Fibroblast of upper back skin (primary cell): ENCODE measurements at regions not wholly inside any gene's neighbourhood (a gene's known extent, or its start where the extent isn't known, plus 50 kb on each side); places are given as distances from the start of the nearest gene placed in this dataset.
A peak's percentile ranks its signal among the peaks of the same experiment; 100 is the strongest.

Source experiments
- DNase-seq: peaks from one replicate; pipeline ENCODE4 v3.0.0-alpha.2; 2013

DNA sequence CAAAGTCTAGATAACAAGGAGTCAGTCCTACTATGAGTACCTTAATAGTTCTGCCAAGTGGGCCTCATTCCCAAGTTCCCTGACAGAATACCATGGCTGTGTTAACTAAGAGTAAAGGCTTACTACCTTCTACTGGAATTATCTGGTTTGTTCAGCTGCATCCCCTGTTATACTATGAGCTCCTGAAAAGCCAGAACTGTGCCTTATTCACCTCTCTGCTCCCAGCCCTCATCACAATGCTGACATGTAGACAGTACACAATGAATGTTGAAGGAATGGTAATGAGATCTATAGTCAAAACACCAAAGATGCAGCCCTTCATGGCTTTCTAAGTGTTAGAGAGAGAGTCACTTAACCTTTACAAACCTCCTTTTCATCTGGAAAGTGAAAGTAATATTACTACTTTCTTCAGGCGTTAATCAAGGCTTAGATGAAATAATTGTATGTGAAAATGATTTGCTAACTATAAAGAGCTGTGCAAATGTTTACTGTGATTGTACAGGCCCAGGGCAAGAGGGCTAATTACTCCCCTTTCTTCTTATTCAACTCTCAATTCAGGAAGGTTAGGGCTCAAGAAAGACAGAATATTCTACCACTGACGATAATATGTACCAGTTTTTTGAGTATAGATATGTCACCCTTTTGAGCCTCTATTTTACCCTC lies 70.3 kb upstream of the MROH9 start:
- no peak for DNase-seq

DNA sequence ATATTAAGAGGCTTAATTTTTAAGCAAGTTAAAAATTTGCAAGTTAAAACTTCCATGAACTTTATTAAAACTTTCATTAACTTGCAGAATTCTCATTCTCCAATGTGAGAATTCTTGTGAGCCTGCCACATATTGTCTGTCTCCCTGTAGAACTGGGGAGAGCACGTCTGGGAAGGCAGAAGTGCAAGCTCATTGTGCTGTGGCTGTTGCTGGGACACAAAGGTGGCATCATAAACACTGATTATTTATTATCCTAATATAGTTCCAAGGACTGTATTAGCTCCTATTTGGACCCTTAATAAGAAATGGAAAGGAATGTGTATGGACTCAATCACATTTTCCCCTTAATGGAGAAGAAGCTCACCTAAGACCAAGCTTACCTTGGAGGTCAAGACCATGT lies 68.7 kb upstream of the MROH9 start:
- DNase-seq = no peak

DNA sequence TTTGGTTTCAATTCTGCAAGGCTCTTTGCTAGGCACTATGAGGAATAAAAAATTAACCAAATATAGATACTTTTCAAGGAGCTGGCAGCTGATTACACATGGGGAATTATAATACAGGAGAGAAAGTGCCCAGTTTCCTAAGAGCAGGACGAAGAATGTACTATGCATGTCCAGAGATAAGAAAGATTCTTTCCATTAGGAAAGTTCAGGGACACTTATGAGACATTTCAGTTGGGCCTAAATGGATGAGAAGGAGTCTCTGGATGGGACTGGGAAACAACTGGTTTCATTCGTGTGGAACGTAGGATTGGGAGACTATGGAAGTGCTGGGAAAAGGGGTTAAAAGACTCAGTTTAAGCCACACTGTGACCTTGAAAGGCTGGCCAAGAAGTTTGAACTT lies 63.5 kb upstream of the MROH9 start:
- no peak for DNase-seq

DNA sequence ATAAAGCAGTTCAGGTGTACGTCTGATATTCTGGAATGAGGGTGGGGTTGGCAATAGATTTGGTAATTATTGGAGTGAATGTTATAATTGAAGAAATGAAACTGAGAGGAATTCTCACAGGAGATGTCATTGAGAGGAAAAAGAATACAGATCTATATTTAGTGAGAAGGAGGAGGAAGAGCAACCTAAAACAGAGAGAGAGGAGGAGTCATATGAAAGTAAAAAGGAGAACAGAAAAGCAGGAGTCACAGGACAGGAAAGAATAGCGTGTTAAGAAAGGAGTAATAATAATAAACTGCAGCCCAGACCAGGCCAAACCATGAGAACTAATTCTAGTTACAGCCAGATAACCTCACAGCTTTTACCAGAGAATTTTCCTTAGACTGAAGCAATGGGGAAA lies 62.7 kb upstream of the MROH9 start:
- DNase-seq = no peak

DNA sequence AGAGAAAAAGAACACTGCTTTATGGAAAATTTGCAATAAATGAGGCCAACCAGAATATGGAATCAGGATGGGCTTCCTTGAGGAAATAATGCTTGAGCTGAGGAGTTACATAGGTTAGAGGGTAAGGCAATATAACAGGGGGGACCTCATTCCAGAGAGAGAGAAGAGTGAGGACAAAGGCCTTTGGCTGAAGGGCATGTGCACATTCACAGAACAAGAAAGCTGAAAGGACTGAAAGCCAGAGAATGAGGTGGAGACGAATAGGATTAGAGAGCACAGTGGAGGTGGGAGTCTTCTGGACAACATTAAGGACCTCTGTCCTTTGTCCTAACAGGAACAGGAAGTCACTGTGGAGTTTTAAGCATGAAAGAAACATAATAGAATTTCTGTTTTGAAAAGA lies 60.7 kb upstream of the MROH9 start:
- DNase-seq = no peak

DNA sequence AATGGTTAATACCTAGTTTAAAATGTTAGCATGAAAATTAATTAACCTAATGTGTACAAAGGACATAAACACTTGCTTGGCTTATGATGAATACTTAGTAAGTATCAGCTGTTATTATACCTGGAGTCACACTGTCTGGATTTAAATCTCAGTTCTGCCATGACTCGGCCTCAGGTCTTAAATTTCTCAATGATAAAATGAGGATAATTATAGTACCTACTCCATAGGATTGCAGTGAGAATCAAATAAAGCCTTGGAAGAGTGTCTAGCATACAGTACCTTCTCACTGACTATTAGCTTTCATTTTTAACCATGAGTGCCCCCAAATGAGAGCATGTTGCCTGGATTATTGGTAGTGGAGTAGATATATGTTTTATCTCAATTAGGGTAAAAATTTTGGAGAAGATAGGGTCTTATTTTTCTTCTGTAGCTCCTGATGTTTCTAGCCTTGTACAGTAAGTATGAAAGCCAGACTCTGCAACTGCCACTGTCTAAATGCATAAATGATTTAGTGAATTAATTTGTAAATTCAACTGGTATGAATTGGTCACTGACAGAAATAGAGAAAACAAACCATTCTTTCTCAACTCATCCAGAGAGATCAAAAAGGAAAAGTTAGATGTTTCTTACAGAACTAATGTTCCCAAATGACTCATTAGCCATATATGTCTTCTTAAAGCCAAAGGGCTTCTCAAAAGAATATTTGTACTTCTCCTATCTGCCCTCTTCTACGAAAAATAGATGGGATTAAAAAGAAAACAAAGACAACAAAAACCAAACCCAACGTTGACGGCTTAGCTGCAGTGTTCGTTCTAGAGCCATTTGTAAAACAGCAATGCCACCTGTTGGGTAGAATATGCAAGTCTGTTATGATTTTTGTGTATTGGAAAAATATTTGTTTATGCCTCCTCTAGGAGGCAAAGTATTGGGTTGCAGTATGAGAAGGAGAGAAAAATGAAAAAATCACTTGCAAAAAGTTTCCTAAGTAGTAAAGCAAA lies 53.8 kb upstream of the MROH9 start:
- peak; percentile 43 for DNase-seq
